Head of caudate nucleus (tissue), 42 donors: ENCODE measurements at regions not wholly inside any gene's neighbourhood (a gene's known extent, or its start where the extent isn't known, plus 50 kb on each side); places are given as distances from the start of the nearest gene placed in this dataset.

Experiments used
- DNase-seq, 42 donors: peaks; one replicate each; pipeline versions ENCODE4 v3.0.0 to v3.0.0-alpha.2; 2020 to 2021; ENCODE audit warnings: mixed read lengths in 7 of 42
- intact Hi-C: fragments of 100-400 bp; cut with DNase I; formaldehyde crosslinking; loops from one replicate; pipeline ENCODE4 v1.15.0; 2022

DNA sequence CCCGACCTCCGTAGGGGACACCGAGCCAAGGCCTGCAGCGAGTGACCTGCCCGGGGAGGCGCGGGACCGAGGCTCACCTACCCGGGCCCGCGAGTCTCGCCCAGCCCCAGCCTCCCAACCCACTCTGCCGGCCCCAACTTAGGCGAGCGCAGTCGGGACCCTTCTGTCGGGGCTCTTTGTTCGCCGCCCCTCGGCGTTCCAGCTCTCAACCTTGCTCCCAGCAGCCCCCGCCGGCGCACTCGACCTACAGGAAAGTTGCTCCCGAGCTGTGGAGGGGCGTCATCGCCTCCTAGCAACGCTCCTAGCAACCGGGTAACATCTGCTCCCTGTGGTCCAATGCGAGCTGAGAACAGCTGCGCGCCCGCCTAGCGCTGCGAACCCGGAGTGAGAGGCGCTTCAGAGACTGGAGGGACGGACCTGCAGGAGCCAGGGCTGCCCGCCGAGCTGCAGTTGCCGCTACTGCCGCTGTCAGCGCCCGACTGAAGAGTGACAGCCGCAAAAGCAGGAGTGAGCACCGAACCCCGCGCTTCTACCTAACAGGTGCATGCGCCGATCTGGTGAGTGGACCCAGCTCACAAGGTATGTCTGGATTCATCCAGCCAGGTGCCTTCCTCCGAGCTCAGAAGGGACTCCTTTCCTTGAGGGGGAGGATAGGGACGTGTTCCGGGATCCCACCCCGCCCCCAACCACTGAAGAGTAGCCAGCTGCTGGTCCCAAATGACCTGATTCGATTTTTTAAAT is 355.0 kb downstream of the SNAPC1 start:
- peak; percentile 75 to 97 (median 90) for DNase-seq
- intact Hi-C loops: loop anchor here (10.0 kb wide), 1 partner anchor 222 kb away; no protein-coding TSS in a partner anchor

DNA sequence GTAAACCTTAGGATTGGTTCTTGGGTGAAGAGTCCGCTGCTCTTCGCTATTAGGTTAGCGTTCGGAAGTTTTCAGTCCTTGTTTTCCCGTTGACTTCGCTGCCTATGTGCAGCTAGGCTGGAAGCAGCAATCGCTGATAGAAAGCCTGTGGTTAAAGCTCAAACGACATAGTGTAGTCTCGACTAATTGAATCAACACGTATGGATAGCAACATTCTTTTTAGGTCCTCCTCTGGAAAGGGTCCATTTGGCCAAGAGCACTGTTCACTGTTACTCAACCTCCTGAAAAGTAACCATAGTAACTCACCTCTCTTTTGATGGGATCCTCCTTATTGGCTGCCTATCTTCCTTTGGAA is 355.5 kb downstream of the SNAPC1 start:
- peak in 2 of 42 donors; percentile 26 to 35 for DNase-seq
- intact Hi-C loops: loop anchor here (10.0 kb wide), 1 partner anchor 223 kb away; no protein-coding TSS in a partner anchor

DNA sequence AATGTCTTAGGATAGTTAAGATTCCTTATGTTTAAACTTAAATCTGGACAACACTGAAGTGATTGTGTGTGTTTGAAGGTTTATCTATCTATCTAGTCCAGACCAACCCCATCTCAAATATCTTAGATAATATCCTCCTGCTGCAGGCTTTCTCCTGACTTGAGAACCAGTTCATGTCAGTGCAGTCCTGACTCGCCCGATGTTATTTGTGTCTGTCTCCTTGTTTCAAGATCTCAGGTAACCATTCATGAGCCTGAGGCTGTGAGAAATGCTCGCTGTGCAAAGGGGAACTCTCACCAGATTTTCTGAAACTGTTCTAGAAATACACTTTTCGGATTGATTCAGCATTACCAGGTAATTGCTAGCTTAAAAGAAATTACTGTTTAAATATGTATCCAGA is 356.2 kb downstream of the SNAPC1 start:
- intact Hi-C loops: loop anchor here (10.0 kb wide), 1 partner anchor 224 kb away; no protein-coding TSS in a partner anchor
- peak in 6 of 42 donors; percentile 12 to 49 (median 20) for DNase-seq

DNA sequence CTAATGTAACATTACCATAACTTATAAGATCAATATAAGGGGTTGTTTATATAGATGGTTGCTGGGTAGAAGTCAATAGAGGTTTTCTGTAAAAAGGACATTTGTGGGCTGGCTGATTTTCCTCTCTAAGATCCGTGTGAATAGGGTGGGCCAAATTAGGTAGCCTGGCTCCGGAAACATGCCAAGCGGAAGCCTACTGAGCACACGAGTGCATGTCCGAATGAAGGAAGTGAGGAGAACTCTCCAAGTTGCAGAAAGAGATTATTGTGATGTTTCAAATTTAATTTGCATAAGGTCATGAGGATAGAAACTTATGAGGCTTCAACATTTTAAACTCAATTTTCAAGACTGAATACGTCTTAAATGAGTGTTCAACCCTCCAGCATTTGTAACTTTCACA is 356.7 kb downstream of the SNAPC1 start:
- intact Hi-C loops: loop anchor here (10.0 kb wide), 1 partner anchor 224 kb away; no protein-coding TSS in a partner anchor
- DNase-seq: no peak

DNA sequence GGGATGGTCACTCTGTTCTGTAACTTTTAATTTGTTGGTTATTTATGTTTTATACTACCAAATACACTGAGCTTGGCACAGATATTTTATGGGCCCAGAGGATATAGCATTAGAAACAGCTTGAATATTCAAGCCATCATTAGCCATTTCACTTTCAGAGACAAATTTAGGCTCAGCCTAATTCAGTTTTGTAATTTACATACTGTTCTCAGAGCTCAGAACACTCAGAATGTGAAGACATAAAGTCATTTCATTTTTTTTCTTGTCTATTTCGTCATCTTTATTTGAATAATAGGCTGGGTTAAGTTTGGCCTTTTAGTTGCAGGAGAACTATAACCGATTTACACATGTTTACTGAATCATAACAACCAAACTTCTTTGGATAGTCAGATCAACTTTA is 361.7 kb downstream of the SNAPC1 start:
- intact Hi-C loops: loop anchor here (10.0 kb wide), 1 partner anchor 669 kb away; no protein-coding TSS in a partner anchor

DNA sequence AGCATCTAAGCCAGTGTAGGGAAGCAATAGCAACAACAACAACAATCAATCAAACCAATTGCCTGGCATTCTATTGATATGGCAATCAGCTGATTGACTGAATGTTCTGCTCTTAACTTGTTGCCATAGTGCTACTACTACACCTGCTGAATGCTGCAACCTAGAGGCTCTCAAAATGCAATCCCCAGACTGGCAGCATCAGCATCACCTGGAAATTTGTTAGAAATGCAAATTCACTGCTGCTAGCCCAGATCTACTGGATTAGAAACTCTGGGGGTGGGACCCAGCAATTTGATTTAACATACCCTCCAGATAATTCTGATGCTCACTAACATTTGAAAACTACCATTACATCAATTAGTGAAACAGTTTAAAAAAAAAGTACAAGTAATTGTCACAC is 363.6 kb downstream of the SNAPC1 start:
- intact Hi-C loops: loop anchor here (2.0 to 10.0 kb wide), 2 partner anchors 201 to 671 kb away; no protein-coding TSS in a partner anchor
- DNase-seq: no peak

More for the DNA sequence above, 361.7 kb downstream of the SNAPC1 start:
- DNase-seq: no peak

DNA sequence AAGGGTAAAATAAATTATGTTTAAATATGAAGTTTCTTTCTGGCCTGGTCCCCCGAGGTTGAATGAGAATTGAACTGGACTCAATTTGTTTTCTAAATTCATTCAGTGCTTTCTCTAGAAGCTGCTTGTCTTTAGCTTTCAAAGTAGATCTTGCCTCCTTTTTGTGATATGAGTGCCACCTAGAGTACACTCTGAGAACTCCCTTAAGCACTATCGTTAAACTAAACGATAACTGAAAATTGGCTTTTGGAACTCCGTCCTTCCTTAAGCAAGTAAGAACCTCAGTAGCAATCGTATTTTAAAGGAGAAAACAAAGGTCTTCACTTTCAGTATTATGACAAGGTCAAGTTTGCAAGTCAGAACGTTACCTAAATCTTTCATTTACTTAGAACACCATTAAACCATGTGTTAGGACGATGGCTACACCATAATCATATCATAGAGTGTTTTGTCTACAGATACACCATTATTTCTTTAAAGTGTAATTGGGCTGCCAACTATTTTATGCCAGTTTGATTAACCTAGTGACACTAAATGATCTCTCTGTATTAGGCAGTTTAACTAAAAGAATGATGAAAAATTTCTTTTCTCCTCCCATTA is 364.8 kb downstream of the SNAPC1 start:
- intact Hi-C loops: loop anchor here (2.0 to 10.0 kb wide), 2 partner anchors 202 to 672 kb away; no protein-coding TSS in a partner anchor

DNA sequence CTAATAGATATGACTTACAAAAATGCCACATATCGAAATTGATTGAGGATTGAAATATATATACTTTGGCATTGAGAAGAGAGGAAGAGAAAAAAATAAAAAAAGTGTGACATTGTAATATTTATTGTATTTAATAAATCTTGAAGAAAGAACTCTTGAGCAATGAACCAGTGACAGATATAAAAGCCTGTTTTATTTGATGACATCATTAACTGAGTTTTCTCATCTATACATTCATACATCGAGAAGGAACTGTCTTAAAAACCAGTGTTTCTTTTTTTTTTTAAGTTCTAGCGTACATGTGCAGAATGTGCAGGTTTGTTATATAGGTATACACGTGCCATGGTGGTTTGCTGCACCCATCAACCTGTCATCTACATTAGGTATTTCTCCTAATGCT is 368.2 kb downstream of the SNAPC1 start:
- intact Hi-C loops: no loop called here
- DNase-seq: no peak

More for the DNA sequence above, 364.8 kb downstream of the SNAPC1 start:
- DNase-seq: peak in 10 of 42 donors; percentile 20 to 76 (median 36)

DNA sequence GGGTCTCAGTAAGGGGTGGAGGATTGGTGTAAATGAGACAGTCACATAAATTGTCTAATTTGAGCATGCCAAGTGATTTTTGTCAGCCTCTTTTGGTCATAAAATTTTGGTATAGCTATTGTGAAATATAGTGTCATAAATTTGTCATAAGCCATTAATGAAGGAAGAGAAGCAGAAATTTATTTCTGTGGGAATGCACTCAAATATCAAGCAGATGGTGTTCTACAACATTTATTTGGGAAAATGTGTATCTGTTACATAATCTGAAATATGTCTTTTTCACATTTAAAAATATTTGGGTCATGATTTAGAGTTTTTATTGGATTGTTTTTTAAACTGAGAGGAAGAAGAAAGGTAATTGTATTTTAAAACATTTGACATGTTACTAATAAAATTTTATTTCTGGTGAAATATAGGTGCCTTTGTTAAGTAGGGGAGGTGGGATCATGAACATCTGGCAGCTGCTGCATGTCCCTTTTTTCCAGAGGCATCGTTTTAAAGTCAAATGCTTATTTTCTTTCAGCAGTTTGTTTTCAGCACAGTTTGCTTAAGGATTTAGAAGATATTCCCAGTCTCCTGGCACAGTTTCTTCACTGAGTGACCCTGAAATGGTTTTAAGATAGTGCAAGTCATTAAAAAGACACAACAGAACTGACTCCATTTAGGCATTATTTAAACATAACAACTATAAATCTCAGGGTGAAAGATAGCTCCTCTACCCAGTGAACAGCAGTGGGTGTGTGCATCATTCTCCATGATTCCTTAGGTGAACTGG is 371.7 kb downstream of the SNAPC1 start:
- intact Hi-C loops: no loop called here
- DNase-seq: no peak

DNA sequence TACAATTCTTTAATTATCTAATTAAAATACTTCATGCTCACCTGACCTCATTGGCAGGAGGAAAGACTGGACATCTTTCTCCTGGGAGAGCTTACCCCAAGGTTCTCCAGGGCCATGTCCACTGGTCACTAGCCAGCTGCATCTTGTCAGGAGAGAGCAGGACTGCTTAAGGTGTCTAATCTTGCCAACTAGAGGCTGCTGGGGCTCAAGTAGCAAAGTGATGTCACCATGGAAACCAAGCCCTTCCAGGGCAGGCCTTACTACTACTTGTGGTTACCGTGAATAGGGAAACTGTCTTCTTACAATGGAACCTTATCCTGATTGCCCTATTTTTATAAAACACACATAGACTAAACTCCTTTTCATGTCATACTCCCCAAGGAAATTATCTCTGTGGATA is 376.4 kb downstream of the SNAPC1 start:
- DNase-seq: no peak
- intact Hi-C loops: no loop called here

DNA sequence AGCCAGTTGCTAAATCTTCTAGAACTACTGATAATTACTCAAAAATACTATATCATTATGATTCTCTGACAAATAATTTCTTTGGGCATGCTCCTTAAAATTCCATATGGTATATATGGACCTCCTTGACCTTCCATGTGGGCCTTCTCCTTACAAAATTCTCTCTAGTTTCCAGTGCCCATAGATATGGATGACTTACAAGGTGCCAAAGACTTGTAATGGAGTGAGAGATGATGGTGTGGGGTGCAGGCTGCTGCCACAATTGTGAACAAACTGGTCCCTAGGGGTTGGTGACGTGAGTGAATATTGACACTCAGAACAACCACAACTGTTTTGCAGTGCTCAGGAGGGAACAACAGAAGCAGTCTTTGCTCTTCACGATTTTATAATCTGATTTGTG is 378.9 kb downstream of the SNAPC1 start:
- DNase-seq: no peak
- intact Hi-C loops: no loop called here

DNA sequence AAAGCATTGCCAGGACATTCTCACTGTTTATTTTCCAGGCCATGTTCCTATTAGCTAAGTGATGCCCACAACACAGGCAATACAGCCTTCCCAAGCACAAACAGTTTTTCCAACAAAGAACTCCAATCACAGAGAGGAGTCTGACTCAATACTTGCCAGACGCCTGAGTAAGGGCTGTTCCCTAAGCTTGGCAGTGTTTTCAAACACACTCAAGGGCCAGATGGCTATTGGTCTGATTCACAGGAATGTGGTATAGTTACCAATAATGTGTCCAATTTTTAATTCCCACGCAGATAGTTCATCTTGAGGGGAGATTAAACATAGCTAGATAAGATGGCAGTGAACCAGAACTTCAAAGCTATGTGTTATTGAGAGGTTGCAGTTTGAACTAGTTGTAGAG is 381.0 kb downstream of the SNAPC1 start:
- intact Hi-C loops: no loop called here
- DNase-seq: peak in 4 of 42 donors; percentile 4 to 40 (median 11)

DNA sequence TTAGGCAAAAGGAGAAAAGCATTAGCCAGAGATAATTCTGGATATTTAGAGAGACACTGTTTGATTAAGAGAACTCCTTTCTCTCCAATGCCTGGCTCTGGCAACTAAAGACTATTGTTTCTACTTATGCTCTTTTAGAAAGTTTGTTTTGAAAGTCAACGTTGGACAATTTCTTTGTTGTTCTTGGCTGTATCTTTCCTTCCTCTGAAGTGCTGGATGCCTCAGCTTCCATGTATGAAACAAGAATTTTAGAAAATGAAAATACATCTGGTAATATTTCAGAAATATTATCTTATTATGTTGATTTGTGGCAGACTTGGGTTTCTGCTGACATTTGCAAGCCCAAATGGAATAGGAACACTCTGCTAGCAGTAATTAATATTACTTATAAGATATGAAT is 382.6 kb downstream of the SNAPC1 start:
- intact Hi-C loops: no loop called here
- no peak for DNase-seq

DNA sequence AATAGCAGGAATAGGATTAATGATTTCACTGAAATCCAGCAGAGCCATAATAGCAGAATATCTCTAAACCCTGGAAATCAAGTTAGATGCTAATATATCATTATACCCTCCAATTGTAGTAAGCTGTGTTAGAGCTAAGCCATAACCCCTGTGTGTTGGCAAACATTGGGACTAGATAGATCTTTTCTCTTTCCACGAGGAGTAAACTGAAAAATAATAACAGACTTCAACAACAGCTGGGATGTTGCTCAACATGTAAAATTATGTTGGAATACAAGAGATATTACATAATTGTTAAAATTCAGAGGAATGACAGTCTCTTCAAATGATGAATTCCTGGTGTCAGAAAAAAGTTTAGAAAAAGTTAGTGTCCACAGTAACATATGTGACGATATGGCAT is 383.8 kb downstream of the SNAPC1 start:
- DNase-seq: no peak
- intact Hi-C loops: no loop called here

DNA sequence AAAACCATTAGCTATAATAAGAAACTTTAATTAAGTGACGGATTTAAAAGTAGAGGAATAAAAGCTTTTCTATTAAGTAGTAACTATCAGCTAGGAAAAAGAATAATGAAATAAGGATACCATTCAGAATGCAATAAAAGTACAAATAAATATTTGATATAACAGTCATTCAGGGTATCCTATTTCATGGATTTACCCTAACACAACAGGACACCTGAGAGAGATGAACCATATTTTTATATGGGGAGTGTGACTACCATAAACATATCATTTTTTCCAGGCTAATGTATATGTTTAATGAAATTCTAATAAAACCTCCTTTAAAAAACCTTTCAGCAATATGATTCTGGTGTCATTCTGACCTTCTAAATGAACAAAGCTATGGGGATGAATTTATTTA is 393.8 kb downstream of the SNAPC1 start:
- intact Hi-C loops: no loop called here
- DNase-seq: no peak

DNA sequence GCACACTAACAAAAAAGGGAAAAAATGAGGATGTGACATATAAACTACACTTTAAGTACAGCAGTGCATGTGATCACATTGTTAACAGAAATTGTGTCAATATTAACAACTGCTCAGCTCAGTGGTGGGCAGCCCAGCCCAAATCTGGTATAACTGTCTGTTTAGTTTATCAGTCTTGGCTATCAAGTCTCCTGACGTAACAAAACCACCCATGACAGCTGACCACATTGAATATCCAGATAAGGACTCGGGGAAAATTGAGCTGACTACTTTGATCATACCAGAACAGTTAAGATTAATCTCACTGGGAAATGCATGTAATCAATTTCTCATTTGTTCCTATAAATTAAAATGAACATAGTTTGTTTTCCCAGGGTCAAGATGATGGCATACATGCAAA is 396.6 kb downstream of the SNAPC1 start:
- DNase-seq: no peak
- intact Hi-C loops: no loop called here

DNA sequence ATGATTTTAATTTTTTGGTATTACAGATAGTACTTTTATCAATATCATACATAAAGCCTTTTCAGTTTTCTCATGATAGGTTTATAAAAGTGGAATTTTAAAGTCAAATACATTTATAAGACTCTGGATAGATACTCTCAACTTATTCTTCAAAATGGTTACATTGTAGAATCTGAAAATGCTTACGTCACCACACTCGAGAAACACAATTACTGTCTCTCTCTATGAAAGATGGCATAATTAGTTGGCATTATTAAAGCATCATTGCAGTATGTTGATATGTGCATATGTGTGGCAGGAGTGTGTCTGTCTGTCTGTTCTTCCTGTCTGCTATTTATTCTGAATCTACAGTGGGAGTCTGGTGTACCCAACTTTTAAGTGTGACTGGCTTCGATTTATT is 397.1 kb downstream of the SNAPC1 start:
- DNase-seq: no peak
- intact Hi-C loops: no loop called here

DNA sequence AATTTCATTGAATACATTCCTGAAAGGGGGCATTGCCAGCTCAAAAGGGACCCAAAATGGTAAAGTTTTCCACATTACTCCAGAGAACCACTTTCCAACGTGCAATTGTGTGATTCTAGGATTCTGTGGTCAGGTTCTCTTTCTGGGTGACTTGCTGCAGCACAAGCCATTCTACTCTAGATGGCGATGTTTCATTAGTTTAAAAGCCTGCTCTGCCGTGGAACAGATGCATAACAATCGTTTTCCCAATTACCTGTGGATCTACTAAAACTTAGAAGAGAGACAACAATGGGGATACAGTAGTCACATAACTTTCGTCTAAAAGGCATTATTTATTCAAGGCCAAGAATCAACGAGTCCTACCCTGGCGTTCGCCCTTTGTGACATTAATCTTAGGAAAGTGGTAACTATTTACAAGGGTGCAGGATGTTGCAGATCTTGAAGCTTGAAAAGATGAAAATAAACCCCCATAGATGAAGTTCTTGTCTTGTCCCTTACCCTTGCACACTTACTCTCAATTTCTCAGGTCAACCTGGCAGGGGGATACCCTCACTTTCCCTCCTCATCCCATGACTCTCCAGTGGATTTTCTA is 400.9 kb downstream of the SNAPC1 start:
- peak in 26 of 42 donors; percentile 3 to 68 (median 26) for DNase-seq
- intact Hi-C loops: loop anchor here (10.0 kb wide), 1 partner anchor 1112 kb away; no protein-coding TSS in a partner anchor

DNA sequence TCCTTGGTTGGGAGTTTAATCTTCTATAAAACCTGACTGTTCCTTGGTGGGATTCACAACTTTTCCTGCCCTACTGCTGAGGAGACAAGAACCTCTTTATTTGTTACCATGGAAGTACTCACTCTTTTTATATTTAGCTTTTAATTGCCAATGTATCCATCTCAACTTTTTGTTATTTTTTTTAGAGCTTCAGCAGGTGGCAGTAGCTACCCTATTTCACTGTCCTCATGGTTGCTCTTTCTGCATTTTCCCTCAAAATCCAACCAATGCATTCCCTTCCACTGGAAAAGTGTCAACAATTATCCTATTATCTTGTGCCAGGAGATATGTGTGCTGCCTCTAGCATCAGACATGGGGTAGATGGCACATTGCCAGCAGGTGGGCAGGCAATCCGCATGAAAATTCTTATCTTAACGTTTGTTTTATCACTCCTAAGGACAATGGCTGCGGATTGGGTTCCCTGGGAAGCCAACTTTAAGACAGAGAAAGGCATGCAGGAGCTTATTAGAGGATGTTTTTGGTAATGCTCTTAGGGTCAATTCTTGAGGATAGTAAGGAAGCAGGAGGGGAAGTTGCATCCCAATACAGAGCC is 406.4 kb downstream of the SNAPC1 start:
- intact Hi-C loops: loop anchor here (10.0 kb wide), 1 partner anchor 1106 kb away; no protein-coding TSS in a partner anchor
- DNase-seq: no peak
